IMR-90 (cell line): ENCODE measurements at regions not wholly inside any gene's neighbourhood (a gene's known extent, or its start where the extent isn't known, plus 50 kb on each side); places are given as distances from the start of the nearest gene placed in this dataset.

Source experiments
- ATAC-seq: fragments of 200-7000 bp; cut with Tn5 transposase; 2 replicates; pipeline ENCODE4 v1.9.1; 2020; ENCODE audit warnings: low read depth, mild to moderate bottlenecking, moderate library complexity
- BruUV-seq: library from RNA; stranded (reverse); fragments of 400-500 nt; replicated peaks from 2 replicates; lab custom pipeline; 2021; lab: Mats Ljungman, UMichigan
- CTCF ChIA-PET: fragments of 300-600 bp; formaldehyde crosslinking; extraction: SDS; loops from one replicate; lab custom pipeline; 2021; ENCODE audit warnings: antibody characterized with exemption; lab: Yijun Ruan, JAX
- POLR2A ChIA-PET: fragments of 300-600 bp; sonication (Branson Sonifier 250); formaldehyde crosslinking; loops from one replicate; lab custom pipeline; 2022; ENCODE audit warnings: antibody characterized with exemption; ENCODE audit not compliant: unreplicated experiment; lab: Charles Lee
- DNase-seq: peaks from one replicate; pipeline ENCODE4 v3.0.0; 2013
- H2AFZ ChIP-seq: replicated peaks from 2 replicates; pipeline ENCODE3; 2013; ENCODE audit warnings: low read length, mild to moderate bottlenecking; ENCODE audit not compliant: poor library complexity
- H2AK5ac ChIP-seq: 2 replicates; pipeline ENCODE4 v1.6.1; 2013; ENCODE audit warnings: low read depth, low read length, inconsistent platforms
- H2AK9ac ChIP-seq: replicated peaks from 2 replicates; pipeline ENCODE3; 2013; ENCODE audit warnings: mild to moderate bottlenecking, low read depth, low read length, moderate library complexity; ENCODE audit not compliant: poor library complexity
- H2BK120ac ChIP-seq: 2 replicates; pipeline ENCODE4 v1.6.1; 2013; ENCODE audit warnings: low read depth, low read length, inconsistent platforms
- H2BK15ac ChIP-seq: 3 replicates; pipeline ENCODE4 v1.6.1; 2013; ENCODE audit warnings: low read depth, low read length, inconsistent platforms
- H2BK20ac ChIP-seq: 2 replicates; pipeline ENCODE4 v1.6.1; 2013; ENCODE audit warnings: low read depth, mild to moderate bottlenecking, inconsistent platforms, low read length, moderate library complexity
- H2BK5ac ChIP-seq: 2 replicates; pipeline ENCODE4 v1.6.1; 2013; ENCODE audit warnings: mild to moderate bottlenecking, low read depth, low read length, inconsistent platforms; ENCODE audit not compliant: poor library complexity, severe bottlenecking
- H3K14ac ChIP-seq: replicated peaks from 2 replicates; pipeline ENCODE4 v1.6.1; 2013; ENCODE audit warnings: low read depth, low read length, inconsistent platforms
- H3K18ac ChIP-seq: 2 replicates; pipeline ENCODE4 v1.6.1; 2013; ENCODE audit warnings: low read depth, low read length, control low read depth
- H3K23ac ChIP-seq: 2 replicates; pipeline ENCODE4 v1.6.1; 2013; ENCODE audit warnings: low read depth, low read length, inconsistent platforms
- H3K27ac ChIP-seq: 2 replicates; pipeline ENCODE4 v1.5.1; 2013; ENCODE audit warnings: mild to moderate bottlenecking, control low read depth, low read length; ENCODE audit not compliant: insufficient read depth
- H3K27me3 ChIP-seq: 2 replicates; pipeline ENCODE4 v1.6.1; 2013; ENCODE audit warnings: low read length; ENCODE audit not compliant: control insufficient read depth, insufficient read depth
- H3K36me3 ChIP-seq: 2 replicates; pipeline ENCODE4 v1.6.1; 2013; ENCODE audit warnings: low read length, mixed read lengths; ENCODE audit not compliant: control insufficient read depth, insufficient read depth
- H3K4ac ChIP-seq: 2 replicates; pipeline ENCODE4 v1.6.1; 2013; ENCODE audit warnings: low read depth, low read length, inconsistent platforms
- H3K4me1 ChIP-seq: 2 replicates; pipeline ENCODE4 v1.6.1; 2013; ENCODE audit warnings: low read length, mixed read lengths; ENCODE audit not compliant: control insufficient read depth, insufficient read depth
- H3K4me2 ChIP-seq: 2 replicates; pipeline ENCODE4 v1.6.1; 2013; ENCODE audit warnings: low read depth, mild to moderate bottlenecking, control low read depth, low read length, moderate library complexity
- H3K4me3 ChIP-seq: 2 replicates; pipeline ENCODE4 v1.5.1; 2013; ENCODE audit warnings: low read depth, mild to moderate bottlenecking, control low read depth, low read length, moderate library complexity; ENCODE audit not compliant: insufficient read depth
- H3K56ac ChIP-seq: 2 replicates; pipeline ENCODE4 v1.6.1; 2013; ENCODE audit warnings: low read length, inconsistent platforms; ENCODE audit not compliant: insufficient read depth; ENCODE audit errors: extremely low read depth
- H3K79me1 ChIP-seq, 2 experiments: 2 replicates each; pipeline ENCODE4 v1.6.1; 2013; ENCODE audit warnings: low read length in 2 of 2, inconsistent platforms in 1 of 2, low read depth in 1 of 2
- H3K9ac ChIP-seq: 2 replicates; pipeline ENCODE4 v1.6.1; 2013; ENCODE audit warnings: low read depth, low read length, control low read depth
- H3K9me1 ChIP-seq: 2 replicates; pipeline ENCODE4 v1.6.1; 2013; ENCODE audit warnings: low read length, inconsistent platforms; ENCODE audit not compliant: insufficient read depth
- H3K9me3 ChIP-seq: 2 replicates; pipeline ENCODE4 v1.6.1; 2013; ENCODE audit warnings: low read length; ENCODE audit not compliant: control insufficient read depth, insufficient read depth
- H4K20me1 ChIP-seq: 2 replicates; pipeline ENCODE4 v1.6.1; 2013; ENCODE audit warnings: low read length, inconsistent platforms; ENCODE audit not compliant: insufficient read depth
- H4K5ac ChIP-seq: 2 replicates; pipeline ENCODE4 v1.6.1; 2013; ENCODE audit warnings: mild to moderate bottlenecking, low read depth, low read length, control low read depth
- H4K8ac ChIP-seq, 2 experiments: 2 replicates each; pipeline ENCODE4 v1.6.1; 2013; ENCODE audit warnings: low read depth in 2 of 2, low read length in 2 of 2, control low read depth in 1 of 2, inconsistent platforms in 1 of 2
- H4K91ac ChIP-seq: 2 replicates; pipeline ENCODE4 v1.6.1; 2013; ENCODE audit warnings: low read depth, low read length, inconsistent platforms; ENCODE audit not compliant: insufficient read depth
- BHLHE40 ChIP-seq: fragments of 150-350 bp; IDR thresholded peaks from 2 replicates; pipeline ENCODE4 v1.6.1; 2016; ENCODE audit warnings: mild to moderate bottlenecking, low read depth, low read length
- CEBPB ChIP-seq: IDR thresholded peaks from 2 replicates; pipeline ENCODE4 v1.6.1; 2012; ENCODE audit warnings: low read depth, low read length, improper control_type of control experiment
- CHD1 ChIP-seq: IDR thresholded peaks from 2 replicates; pipeline ENCODE4 v1.6.1; 2012; ENCODE audit warnings: low read depth, low read length, improper control_type of control experiment
- FOS ChIP-seq: fragments of 150-350 bp; IDR thresholded peaks from 2 replicates; pipeline ENCODE4 v1.6.1; 2016; ENCODE audit warnings: low read depth, low read length
- MAFK ChIP-seq: IDR thresholded peaks from 2 replicates; pipeline ENCODE4 v1.6.1; 2012; ENCODE audit warnings: low read depth, low read length, improper control_type of control experiment
- MAZ ChIP-seq: IDR thresholded peaks from 2 replicates; pipeline ENCODE4 v1.6.1; 2012; ENCODE audit warnings: low read depth, mild to moderate bottlenecking, low read length, improper control_type of control experiment, moderate library complexity, borderline replicate concordance
- MXI1 ChIP-seq: IDR thresholded peaks from 2 replicates; pipeline ENCODE4 v1.6.1; 2012; ENCODE audit warnings: low read depth, mild to moderate bottlenecking, low read length, moderate library complexity, borderline replicate concordance
- NFE2L2 ChIP-seq: fragments of 150-350 bp; IDR thresholded peaks from 2 replicates; pipeline ENCODE4 v1.6.1; 2016; ENCODE audit warnings: low read depth, mild to moderate bottlenecking, low read length
- POLR2A ChIP-seq: IDR thresholded peaks from 2 replicates; pipeline ENCODE4 v1.6.1; 2012; ENCODE audit warnings: mild to moderate bottlenecking, low read depth, low read length
- RAD21 ChIP-seq: IDR thresholded peaks from 2 replicates; pipeline ENCODE4 v1.6.1; 2012; ENCODE audit warnings: low read length, improper control_type of control experiment
- RCOR1 ChIP-seq: IDR thresholded peaks from 2 replicates; pipeline ENCODE4 v1.6.1; 2012; ENCODE audit warnings: mild to moderate bottlenecking, low read length, improper control_type of control experiment; ENCODE audit not compliant: insufficient replicate concordance
- RFX5 ChIP-seq: IDR thresholded peaks from 2 replicates; pipeline ENCODE4 v1.8.0; 2012; ENCODE audit warnings: low read depth, mild to moderate bottlenecking, low read length, moderate library complexity
- SMC3 ChIP-seq: fragments of 150-350 bp; IDR thresholded peaks from 2 replicates; pipeline ENCODE4 v1.6.1; 2016; ENCODE audit warnings: low read depth, mild to moderate bottlenecking, antibody characterized with exemption, low read length, moderate library complexity
- WGBS, 2 experiments: methylation state at CpG; one replicate each; pipeline versions ENCODE4 v1.1.5 to v1.1.7; 2013; ENCODE audit warnings: missing lambda C conversion rate in 2 of 2; ENCODE audit not compliant: insufficient read length in 1 of 2; ENCODE audit errors: extremely low coverage in 2 of 2; 5-methylcytosine and 5-hydroxymethylcytosine counted together
- dilution Hi-C: fragments of 300-500 bp; cut with HindIII; formaldehyde crosslinking; loops from one replicate; pipeline ENCODE4 v1.14.3; 2018; ENCODE audit warnings: low sequenced_read_pairs; ENCODE audit not compliant: unreplicated experiment
- in situ Hi-C: fragments of 300-500 bp; cut with MboI; formaldehyde crosslinking; loops from 3 replicates; pipeline ENCODE4 v1.14.3; 2019; ENCODE audit warnings: low sequenced_read_pairs, inconsistent platforms, mixed read lengths
- intact Hi-C: fragments of 100-400 bp; cut with micrococcal nuclease; formaldehyde crosslinking; loops from 2 replicates; pipeline ENCODE4 v1.10.0; 2022
- TF ChIP-seq, protein P1 (sequence below): conservative IDR thresholded peaks from 2 replicates; pipeline ENCODE4 v1.5.1; 2012; ENCODE audit warnings: mild to moderate bottlenecking, low read depth, low read length, improper control_type of control experiment
- TF ChIP-seq, protein P2 (sequence below): fragments of 150-350 bp; IDR thresholded peaks from 2 replicates; pipeline ENCODE4 v1.6.1; 2016; ENCODE audit warnings: low read depth, mild to moderate bottlenecking, low read length, moderate library complexity, borderline replicate concordance
- TF ChIP-seq, protein P3 (sequence below): fragments of 150-350 bp; IDR thresholded peaks from 2 replicates; pipeline ENCODE4 v1.6.1; 2017; ENCODE audit warnings: mild to moderate bottlenecking, antibody characterized with exemption, low read length, low read depth

DNA sequence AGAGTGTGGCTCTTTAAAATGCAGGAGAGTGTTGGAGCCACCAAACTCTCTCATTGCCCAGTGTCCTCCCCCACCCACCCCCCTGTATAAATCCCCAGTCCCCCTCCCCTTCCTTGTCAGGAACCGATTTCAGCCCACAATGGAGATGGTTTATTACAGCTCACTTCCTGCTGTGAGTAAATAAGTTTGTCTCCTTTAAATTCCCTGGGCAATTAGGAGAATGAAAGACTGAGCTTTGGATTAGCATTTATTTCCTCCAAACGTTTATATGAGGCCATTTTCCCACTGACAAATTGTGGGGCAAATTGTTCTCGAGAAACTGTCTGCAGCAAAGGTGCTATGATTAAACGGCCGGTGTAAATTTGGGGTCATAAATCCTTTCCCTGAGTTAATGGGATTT, 128.8 kb downstream of the DHX35 start:
- no peak overlapping the region for H4K5ac ChIP-seq
- H3K4me2 ChIP-seq: no peak overlapping the region
- H3K18ac ChIP-seq: no peak overlapping the region
- no peaks in the 10 kb centered on the region for H3K4me1 ChIP-seq
- dilution Hi-C loops (no loop called here), intact Hi-C loops (no loop called here), in situ Hi-C loops (no loop called here)
- H3K14ac ChIP-seq: no peak overlapping the region
- no peak overlapping the region for H2BK120ac ChIP-seq
- no peak overlapping the region for H4K8ac ChIP-seq
- ATAC-seq (no peak), DNase-seq (no peak)
- H3K9ac ChIP-seq: no peak overlapping the region
- no peak overlapping the region for H3K4me3 ChIP-seq
- H4K91ac ChIP-seq: no peak overlapping the region
- no peaks in the 10 kb centered on the region for H3K79me1 ChIP-seq
- no peaks in the 10 kb centered on the region for H3K9me1 ChIP-seq
- BruUV-seq: no TSS peak
- no peak overlapping the region for H3K56ac ChIP-seq
- no peak overlapping the region for H2BK5ac ChIP-seq
- no peaks in the 10 kb centered on the region for H4K20me1 ChIP-seq
- CTCF ChIA-PET: no interaction called here
- no peak overlapping the region for H2AK9ac ChIP-seq
- H2BK20ac ChIP-seq: no peak overlapping the region
- no peaks in the 10 kb centered on the region; the same call in none of the 2 replicates for H3K27me3 ChIP-seq
- H2AFZ ChIP-seq: no peak overlapping the region
- no peak overlapping the region for H3K4ac ChIP-seq
- TF ChIP-seq BHLHE40: no peak
- no peak for TF ChIP-seq FOS
- no peak for TF ChIP-seq RAD21
- no peak for TF ChIP-seq MAZ
- TF ChIP-seq CHD1: no peak
- TF ChIP-seq RFX5: no peak
- TF ChIP-seq, protein P1, sequence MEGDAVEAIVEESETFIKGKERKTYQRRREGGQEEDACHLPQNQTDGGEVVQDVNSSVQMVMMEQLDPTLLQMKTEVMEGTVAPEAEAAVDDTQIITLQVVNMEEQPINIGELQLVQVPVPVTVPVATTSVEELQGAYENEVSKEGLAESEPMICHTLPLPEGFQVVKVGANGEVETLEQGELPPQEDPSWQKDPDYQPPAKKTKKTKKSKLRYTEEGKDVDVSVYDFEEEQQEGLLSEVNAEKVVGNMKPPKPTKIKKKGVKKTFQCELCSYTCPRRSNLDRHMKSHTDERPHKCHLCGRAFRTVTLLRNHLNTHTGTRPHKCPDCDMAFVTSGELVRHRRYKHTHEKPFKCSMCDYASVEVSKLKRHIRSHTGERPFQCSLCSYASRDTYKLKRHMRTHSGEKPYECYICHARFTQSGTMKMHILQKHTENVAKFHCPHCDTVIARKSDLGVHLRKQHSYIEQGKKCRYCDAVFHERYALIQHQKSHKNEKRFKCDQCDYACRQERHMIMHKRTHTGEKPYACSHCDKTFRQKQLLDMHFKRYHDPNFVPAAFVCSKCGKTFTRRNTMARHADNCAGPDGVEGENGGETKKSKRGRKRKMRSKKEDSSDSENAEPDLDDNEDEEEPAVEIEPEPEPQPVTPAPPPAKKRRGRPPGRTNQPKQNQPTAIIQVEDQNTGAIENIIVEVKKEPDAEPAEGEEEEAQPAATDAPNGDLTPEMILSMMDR: no peak
- TF ChIP-seq, protein P2, sequence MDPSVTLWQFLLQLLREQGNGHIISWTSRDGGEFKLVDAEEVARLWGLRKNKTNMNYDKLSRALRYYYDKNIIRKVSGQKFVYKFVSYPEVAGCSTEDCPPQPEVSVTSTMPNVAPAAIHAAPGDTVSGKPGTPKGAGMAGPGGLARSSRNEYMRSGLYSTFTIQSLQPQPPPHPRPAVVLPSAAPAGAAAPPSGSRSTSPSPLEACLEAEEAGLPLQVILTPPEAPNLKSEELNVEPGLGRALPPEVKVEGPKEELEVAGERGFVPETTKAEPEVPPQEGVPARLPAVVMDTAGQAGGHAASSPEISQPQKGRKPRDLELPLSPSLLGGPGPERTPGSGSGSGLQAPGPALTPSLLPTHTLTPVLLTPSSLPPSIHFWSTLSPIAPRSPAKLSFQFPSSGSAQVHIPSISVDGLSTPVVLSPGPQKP: no peak
- TF ChIP-seq MAFK: no peak
- TF ChIP-seq RCOR1: no peak
- no peak for TF ChIP-seq MXI1
- TF ChIP-seq, protein P3, sequence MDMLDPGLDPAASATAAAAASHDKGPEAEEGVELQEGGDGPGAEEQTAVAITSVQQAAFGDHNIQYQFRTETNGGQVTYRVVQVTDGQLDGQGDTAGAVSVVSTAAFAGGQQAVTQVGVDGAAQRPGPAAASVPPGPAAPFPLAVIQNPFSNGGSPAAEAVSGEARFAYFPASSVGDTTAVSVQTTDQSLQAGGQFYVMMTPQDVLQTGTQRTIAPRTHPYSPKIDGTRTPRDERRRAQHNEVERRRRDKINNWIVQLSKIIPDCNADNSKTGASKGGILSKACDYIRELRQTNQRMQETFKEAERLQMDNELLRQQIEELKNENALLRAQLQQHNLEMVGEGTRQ: no peak
- TF ChIP-seq POLR2A: no peak
- no peak for TF ChIP-seq NFE2L2
- TF ChIP-seq SMC3: no peak
- TF ChIP-seq CEBPB: no peak
- H3K9me3 ChIP-seq: no peaks in the 10 kb centered on the region
- H2BK15ac ChIP-seq: no peak overlapping the region
- WGBS, 2 experiments: no CpG with 5 or more reads among the region's 5 CpGs
- no peak overlapping the region for H3K27ac ChIP-seq
- H3K36me3 ChIP-seq: no peaks in the 10 kb centered on the region
- POLR2A ChIA-PET: no interaction called here
- no peak overlapping the region for H3K23ac ChIP-seq
- no peak overlapping the region for H2AK5ac ChIP-seq
